A549 (cell line): ENCODE measurements at regions not wholly inside any gene's neighbourhood (a gene's known extent, or its start where the extent isn't known, plus 50 kb on each side); places are given as distances from the start of the nearest gene placed in this dataset.

Experiments used
- BHLHE40 ChIP-seq: IDR thresholded peaks from 2 replicates; pipeline ENCODE4 v1.6.1; 2012; ENCODE audit warnings: low read depth, low read length, inconsistent platforms
- CTCF ChIP-seq: fragments of >200 bp; sonication (Bioruptor Twin); formaldehyde crosslinking; IDR thresholded peaks from 3 replicates; pipeline ENCODE4 v1.5.1; 2016
- MAFK ChIP-seq: fragments of 450-650 bp; IDR thresholded peaks from 2 replicates; pipeline ENCODE4 v1.6.1; 2014; ENCODE audit not compliant: partially characterized antibody
- MAX ChIP-seq: IDR thresholded peaks from 2 replicates; pipeline ENCODE4 v1.6.1; 2012
- PBX3 ChIP-seq: IDR thresholded peaks from 2 replicates; pipeline ENCODE4 v1.6.1; 2012

- TF ChIP-seq PBX3 (no peak), MAX (no peak), BHLHE40 (no peak), MAFK (no peak), CTCF (no peak)
These were observed 100.7 kb upstream of the IL12A start for GRCh38 chr3:159887911-159888310.
